ENCODE measurements at regions not wholly inside any gene's neighbourhood (a gene's known extent, or its start where the extent isn't known, plus 50 kb on each side); places are given as distances from the start of the nearest gene placed in this dataset.

DNA sequence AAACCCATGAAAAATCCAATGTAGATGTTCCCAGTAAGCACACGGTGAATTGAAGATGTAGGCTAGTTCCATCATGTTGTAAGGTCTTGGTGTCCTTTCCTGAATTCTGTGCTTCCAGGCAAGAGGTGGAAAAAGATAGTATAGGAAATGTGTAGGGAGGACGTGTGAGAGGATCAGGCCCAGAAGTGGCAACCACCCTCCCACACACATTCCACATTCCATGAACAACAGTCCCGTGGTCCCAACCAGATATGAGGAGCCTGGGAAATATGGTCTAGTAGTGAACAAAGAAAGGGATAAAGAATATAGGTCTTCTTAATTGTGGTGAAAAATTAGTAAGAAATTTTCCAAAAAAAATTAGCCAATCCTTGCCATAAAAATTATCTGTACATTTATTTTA, 1254.2 kb upstream of the SLC10A2 start:
- DNase-seq = no peak

GRCh38 chr13:104318121-104318520, 1251.9 kb upstream of the SLC10A2 start:
- DNase-seq = no peak

DNA sequence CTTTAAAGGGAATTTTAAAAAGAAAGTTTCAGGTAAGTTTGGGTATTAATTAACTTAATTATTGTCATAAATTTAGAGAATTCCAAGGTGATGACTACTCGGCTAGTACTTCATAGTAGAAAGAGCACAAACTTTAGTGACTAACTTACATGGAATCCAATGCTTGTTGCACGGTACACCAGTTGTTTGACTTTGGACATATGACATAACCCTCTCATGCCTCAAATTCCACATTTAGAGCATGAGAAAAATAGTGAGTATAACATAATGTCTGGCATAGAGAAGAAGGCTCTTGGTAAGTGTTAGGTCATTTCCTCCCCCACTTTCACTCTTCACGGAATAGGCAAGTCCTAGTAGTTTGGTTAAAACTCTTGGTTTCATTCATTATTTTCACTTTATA, 1249.4 kb upstream of the SLC10A2 start:
- DNase-seq = no peak

GRCh38 chr13:104314926-104315535, 1248.8 kb upstream of the SLC10A2 start:
- no peak for DNase-seq

DNA sequence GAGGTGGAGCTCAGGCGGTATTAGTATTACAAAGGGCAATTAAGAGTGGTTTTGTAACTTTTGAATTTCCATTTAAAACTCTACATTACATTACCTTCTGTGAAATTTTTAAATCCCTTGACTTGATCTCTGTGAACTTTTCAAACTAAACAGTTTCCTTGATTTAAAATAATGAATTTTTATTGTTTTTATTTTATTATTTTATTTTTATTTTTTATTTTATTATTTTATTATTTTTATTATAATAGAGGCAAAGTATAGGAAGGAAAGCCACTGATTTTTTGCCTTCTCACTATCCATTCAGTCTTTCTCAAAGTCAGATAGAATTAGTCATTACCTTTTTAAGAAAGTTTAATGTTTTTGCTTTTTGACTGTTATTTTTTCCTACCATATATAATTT, 1248.1 kb upstream of the SLC10A2 start:
- no peak for DNase-seq

DNA sequence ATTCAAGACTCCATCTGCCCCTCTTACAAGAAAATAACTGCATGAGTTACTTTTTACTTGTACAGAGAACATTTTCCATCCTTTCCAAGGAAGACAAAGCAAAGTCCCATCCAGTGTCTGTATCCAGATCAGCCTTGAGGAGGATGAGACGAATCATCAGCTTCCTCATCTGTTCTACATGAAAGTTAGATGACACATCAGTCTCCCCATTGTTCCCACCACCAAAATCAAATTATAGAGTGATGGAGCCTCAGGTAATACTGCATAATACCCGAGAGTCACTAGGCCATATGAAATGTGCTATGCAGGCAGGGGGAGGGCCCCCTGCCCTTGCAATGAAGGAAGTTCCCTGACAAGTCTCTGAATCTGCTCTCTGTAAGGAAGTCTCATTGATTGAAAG, 1244.6 kb upstream of the SLC10A2 start:
- DNase-seq = no peak

- no peak for DNase-seq
These were observed 1243.2 kb upstream of the SLC10A2 start for GRCh38 chr13:104309431-104309830.

DNA sequence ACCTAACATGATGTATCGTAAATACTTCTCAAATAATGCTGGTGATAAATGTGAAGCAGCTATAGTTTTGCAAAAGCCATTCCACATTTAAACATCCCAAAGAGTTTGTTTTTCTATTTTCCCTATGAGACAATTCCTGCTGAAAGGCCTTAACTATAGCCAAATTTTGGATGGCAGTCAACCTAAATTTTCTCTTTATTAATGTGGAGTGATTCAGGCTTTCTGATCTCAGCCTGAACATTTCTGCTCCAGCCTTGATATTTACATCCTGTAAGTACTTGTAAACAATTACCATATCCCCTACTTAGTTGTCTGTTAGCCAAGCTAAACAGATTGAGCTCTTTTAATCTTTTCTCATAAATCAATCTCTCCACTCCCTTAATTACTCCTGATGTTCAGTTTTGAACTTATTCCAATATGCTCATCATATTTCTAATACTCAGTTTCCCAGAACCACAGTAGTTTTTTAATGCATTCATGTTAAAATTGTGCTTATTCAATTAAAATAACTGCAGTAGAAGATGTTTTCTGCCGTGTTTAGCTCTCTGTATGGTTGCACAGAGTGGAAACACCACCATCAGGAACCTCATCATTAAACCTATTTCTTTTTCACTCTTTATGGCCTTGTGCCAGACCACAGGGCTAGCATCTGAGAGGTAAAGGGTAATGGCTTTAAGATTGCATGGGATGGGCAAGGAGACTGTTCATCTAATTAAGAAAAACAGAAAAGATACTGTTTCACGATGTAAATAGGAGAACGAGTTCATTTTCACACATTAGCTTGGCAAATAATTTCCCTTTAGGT, 1235.2 kb upstream of the SLC10A2 start:
- no peak for DNase-seq

DNA sequence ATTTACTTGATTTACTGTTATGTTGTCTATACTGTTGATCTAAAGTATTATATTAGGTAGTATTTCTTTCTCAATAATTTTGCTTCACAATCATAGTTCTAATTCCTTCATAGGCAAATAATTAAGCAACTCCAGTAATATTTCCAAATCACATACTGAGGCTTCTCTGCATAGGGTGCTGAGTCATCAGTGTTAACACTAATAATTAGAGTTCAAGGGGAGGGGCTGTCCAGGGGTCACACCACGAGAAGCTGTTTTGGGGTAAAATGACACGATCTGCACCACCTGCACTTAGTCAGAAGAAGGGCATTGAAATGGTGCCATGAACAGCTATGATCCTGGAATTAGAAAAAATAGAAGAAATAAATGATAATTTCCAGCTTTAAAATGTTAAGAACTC, 1230.9 kb upstream of the SLC10A2 start:
- DNase-seq = no peak

- no peak for DNase-seq
These were observed 1230.1 kb upstream of the SLC10A2 start for GRCh38 chr13:104296286-104296685.

DNA sequence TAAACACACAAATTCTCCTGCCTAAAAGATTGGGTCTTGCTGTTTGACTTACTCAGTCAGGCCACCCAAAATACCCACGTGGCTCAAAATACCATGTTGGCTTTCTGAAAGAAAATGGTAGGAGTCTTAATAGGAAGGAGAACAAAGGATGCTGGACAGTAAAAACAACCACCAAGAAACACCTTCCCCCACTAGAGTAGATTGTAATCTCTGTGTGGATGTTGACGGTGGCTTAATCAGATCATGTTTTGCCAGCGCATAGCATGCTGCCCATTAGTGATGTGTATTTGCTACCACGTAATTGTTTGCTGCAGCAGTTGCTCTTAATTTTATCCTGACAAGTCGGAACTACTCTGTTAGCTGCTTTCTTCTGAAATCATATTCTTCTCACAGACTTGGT, 1229.3 kb upstream of the SLC10A2 start:
- DNase-seq = no peak

- no peak for DNase-seq
These were observed 1223.2 kb upstream of the SLC10A2 start for GRCh38 chr13:104289400-104289799.

- no peak for DNase-seq
These were observed 1222.3 kb upstream of the SLC10A2 start for GRCh38 chr13:104288496-104288895.

DNA sequence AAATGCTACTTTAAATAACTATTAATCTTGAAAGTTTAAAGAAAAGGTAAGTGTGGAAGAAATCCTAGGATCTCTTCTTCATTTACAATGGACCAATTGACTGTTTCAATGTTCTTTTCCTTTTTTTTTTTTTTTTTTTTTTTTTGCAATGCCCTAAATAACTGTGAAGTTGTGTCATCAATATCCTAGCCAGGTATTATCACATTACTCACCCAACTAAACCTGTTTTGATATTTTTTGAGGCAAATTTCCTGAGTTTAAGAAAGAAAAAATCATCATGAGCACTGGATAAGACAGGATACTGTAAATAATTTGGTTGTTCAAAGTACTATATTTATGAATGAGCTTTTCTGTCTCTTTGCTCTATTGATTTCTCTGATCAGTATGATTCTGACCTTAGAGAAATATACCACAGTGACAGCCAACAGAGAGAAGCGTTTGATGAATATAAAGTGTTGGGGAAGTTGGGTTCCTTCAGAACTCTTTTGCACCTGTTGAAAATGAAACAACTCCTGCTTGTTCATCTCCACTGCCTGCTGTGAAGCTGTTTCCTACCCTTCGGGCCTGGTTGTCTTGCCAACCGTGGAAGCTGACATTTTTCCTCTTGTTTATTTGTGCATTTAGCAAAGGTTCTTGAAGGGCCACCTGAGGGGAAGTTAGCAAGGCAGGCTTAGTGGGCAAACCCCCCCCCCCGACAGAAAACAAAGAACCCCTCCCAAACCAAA, 1220.5 kb upstream of the SLC10A2 start:
- no peak for DNase-seq

- no peak for DNase-seq
These were observed 1215.7 kb upstream of the SLC10A2 start for GRCh38 chr13:104281910-104282309.

GRCh38 chr13:104270731-104271130, 1204.5 kb upstream of the SLC10A2 start:
- DNase-seq = no peak

- no peak for DNase-seq
These were observed 1201.1 kb upstream of the SLC10A2 start for GRCh38 chr13:104267206-104267811.

DNA sequence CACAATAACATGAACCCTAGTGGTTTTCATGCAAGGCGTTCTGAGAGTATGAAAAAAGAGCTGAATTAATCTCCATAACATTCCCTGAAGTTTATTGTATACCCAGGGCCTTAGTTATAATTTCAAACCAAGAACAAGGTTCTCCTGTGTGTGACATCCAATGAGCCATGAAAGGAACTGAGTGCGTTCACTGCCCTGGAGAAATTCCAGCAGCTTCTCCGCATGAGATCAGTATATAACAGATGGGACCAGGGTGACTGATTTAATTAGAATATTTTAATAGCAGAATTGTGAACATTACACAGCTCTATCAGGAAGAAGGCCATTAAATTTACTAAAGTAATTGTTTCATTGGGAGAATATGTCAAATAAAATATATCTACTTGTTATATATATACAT, 1190.5 kb upstream of the SLC10A2 start:
- no peak for DNase-seq

- no peak for DNase-seq
These were observed 1187.0 kb upstream of the SLC10A2 start for GRCh38 chr13:104253063-104253680.

DNA sequence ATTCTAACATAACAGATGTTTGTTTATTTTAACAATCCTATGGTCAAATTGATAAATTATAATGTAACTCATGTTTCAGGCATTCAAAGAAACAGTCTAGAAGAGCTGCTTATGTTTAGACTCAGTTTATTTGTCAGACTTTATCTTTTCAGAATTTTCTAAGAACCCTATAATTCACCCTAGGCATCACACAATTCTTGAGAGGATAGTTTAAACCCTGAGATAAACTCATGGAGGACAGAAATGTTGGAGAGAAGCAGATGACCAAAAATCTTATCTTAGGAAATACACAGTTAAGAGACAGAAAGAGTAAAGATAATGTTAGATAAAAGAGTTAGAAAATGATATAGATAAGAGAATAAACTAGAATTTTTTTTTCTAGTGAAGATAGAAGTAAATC, 1185.7 kb upstream of the SLC10A2 start:
- no peak for DNase-seq

- no peak for DNase-seq
These were observed 1180.7 kb upstream of the SLC10A2 start for GRCh38 chr13:104246955-104247354.

GRCh38 chr13:104206450-104207044, 1140.3 kb upstream of the SLC10A2 start:
- no peak for DNase-seq

GRCh38 chr13:104204177-104204576, 1138.0 kb upstream of the SLC10A2 start:
- no peak for DNase-seq
